ENCODE measurements at regions not wholly inside any gene's neighbourhood (a gene's known extent, or its start where the extent isn't known, plus 50 kb on each side); places are given as distances from the start of the nearest gene placed in this dataset.

GRCh38 chr7:106717254-106717954 lies 56.4 kb upstream of the CCDC71L start:
- peaks cover 11% of the 10 kb centered on the region for H3K9me3 Mint-ChIP-seq
- no peak overlapping the region for H3K4me3 Mint-ChIP-seq
- H3K4me1 Mint-ChIP-seq, result no peaks in the 10 kb centered on the region
- H3K27me3 Mint-ChIP-seq (ENCODE audit: low read depth), result peaks cover 30% of the 10 kb centered on the region
- POLR2A ChIA-PET, result no interaction called here
- no peaks in the 10 kb centered on the region for H3K36me3 Mint-ChIP-seq
- CTCF ChIA-PET, result no interaction called here
- TF ChIP-seq SMAD3 (CRISPR knock-in tag; IDR thresholded peaks at IDR 0.05; ENCODE audit: borderline replicate concordance) (no peak), HMGA2 (CRISPR knock-in tag; IDR thresholded peaks at IDR 0.05) (no peak), CREM (CRISPR knock-in tag; IDR thresholded peaks at IDR 0.05) (no peak), ELF4 (CRISPR knock-in tag; IDR thresholded peaks at IDR 0.05; ENCODE audit: low read depth) (no peak), ATF2 (CRISPR knock-in tag; IDR thresholded peaks at IDR 0.05; ENCODE audit: borderline replicate concordance, low read depth) (no peak), JAZF1 (CRISPR knock-in tag; IDR thresholded peaks at IDR 0.05) (no peak), ZNF532 (CRISPR knock-in tag; IDR thresholded peaks at IDR 0.05; ENCODE audit: borderline replicate concordance) (no peak), ERG (CRISPR knock-in tag; IDR thresholded peaks at IDR 0.05) (no peak), ETV6 (CRISPR knock-in tag; IDR thresholded peaks at IDR 0.05) (no peak), ZNF219 (CRISPR knock-in tag; IDR thresholded peaks at IDR 0.05; ENCODE audit: borderline replicate concordance) (no peak), MYBL2 (CRISPR knock-in tag; IDR thresholded peaks at IDR 0.05) (no peak), E2F5 (CRISPR knock-in tag; IDR thresholded peaks at IDR 0.05) (no peak), ZSCAN18 (CRISPR knock-in tag; IDR thresholded peaks at IDR 0.05) (no peak), ZNF138 (CRISPR knock-in tag; conservative IDR thresholded peaks at IDR 0.05) (no peak), FOXJ3 (CRISPR knock-in tag; IDR thresholded peaks at IDR 0.05; ENCODE audit: borderline replicate concordance) (no peak), CBFB (CRISPR knock-in tag; IDR thresholded peaks at IDR 0.05; ENCODE audit: low read depth) (no peak), ATF1 (CRISPR knock-in tag; IDR thresholded peaks at IDR 0.05) (no peak), IRF2 (CRISPR knock-in tag; IDR thresholded peaks at IDR 0.05; ENCODE audit: borderline replicate concordance, low read depth) (no peak), ATF3 (CRISPR knock-in tag; conservative IDR thresholded peaks at IDR 0.05) (no peak)
- H3K27ac Mint-ChIP-seq, result no peak overlapping the region
- DNase-seq (ENCODE audit: low spot score) (no peak), ATAC-seq (no peak)
